Mesenchymal stem cell (in vitro differentiated cells and primary cell): ENCODE measurements at regions not wholly inside any gene's neighbourhood (a gene's known extent, or its start where the extent isn't known, plus 50 kb on each side); places are given as distances from the start of the nearest gene placed in this dataset.
"Not testable (repeated sequence)": the region's sequence is repeated elsewhere in the genome, so short reads cannot be mapped to it uniquely, and the experiment has no call there.

Experiments used
- DNase-seq: peaks from one replicate; pipeline ENCODE4 v3.0.0-alpha.2; 2013
- H2AFZ ChIP-seq: one replicate; pipeline ENCODE4 v1.6.1; 2013; ENCODE audit warnings: low read depth, mild to moderate bottlenecking, control low read depth, inconsistent platforms, low read length, moderate library complexity
- H2AK5ac ChIP-seq: 2 replicates; pipeline ENCODE4 v1.6.1; 2013; ENCODE audit warnings: low read length, moderate library complexity, mild to moderate bottlenecking, inconsistent platforms; ENCODE audit not compliant: severe bottlenecking
- H2BK120ac ChIP-seq: one replicate; pipeline ENCODE4 v1.6.1; 2013; ENCODE audit warnings: low read depth, mild to moderate bottlenecking, inconsistent platforms, low read length, moderate library complexity
- H2BK12ac ChIP-seq, 2 experiments: one replicate each; pipeline ENCODE4 v1.6.1; 2013; ENCODE audit warnings: inconsistent platforms in 2 of 2, low read length in 2 of 2, mild to moderate bottlenecking in 2 of 2, moderate library complexity in 2 of 2, control low read depth in 1 of 2
- H2BK15ac ChIP-seq: one replicate; pipeline ENCODE4 v1.6.1; 2013; ENCODE audit warnings: mild to moderate bottlenecking, low read depth, inconsistent platforms; ENCODE audit not compliant: poor library complexity, severe bottlenecking
- H2BK5ac ChIP-seq: 2 replicates; pipeline ENCODE4 v1.6.1; 2013; ENCODE audit warnings: low read depth, mild to moderate bottlenecking, low read length, control low read depth, inconsistent platforms; ENCODE audit not compliant: poor library complexity, severe bottlenecking
- H3K14ac ChIP-seq, 2 experiments: one replicate each; pipeline ENCODE4 v1.6.1; 2013; ENCODE audit warnings: inconsistent platforms in 2 of 2, low read length in 2 of 2, control low read depth in 1 of 2, mild to moderate bottlenecking in 1 of 2, moderate library complexity in 1 of 2
- H3K18ac ChIP-seq, 2 experiments: one replicate each; pipeline ENCODE4 v1.6.1; 2013; ENCODE audit warnings: inconsistent platforms in 2 of 2, low read length in 2 of 2, control low read depth in 1 of 2, low read depth in 1 of 2, mild to moderate bottlenecking in 1 of 2
- H3K23ac ChIP-seq, 2 experiments: one replicate each; pipeline ENCODE4 v1.6.1; 2013; ENCODE audit warnings: inconsistent platforms in 2 of 2, low read length in 2 of 2, mild to moderate bottlenecking in 2 of 2, moderate library complexity in 2 of 2, control low read depth in 1 of 2
- H3K27ac ChIP-seq: 2 replicates; pipeline ENCODE4 v1.5.1; 2013; ENCODE audit warnings: mild to moderate bottlenecking, moderate library complexity, low read length, control low read depth, inconsistent platforms; ENCODE audit not compliant: poor library complexity, severe bottlenecking
- H3K27me3 ChIP-seq, 2 experiments: 2 replicates each; pipeline versions ENCODE4 v1.6.1 to v1.7.0; 2013; ENCODE audit warnings: low read length in 2 of 2, mild to moderate bottlenecking in 2 of 2, moderate library complexity in 2 of 2, control low read depth in 1 of 2, inconsistent platforms in 1 of 2; ENCODE audit not compliant: control insufficient read depth in 1 of 2, insufficient read depth in 1 of 2
- H3K36me3 ChIP-seq, 2 experiments: 2 replicates each; pipeline versions ENCODE4 v1.6.1 to v1.7.0; 2013; ENCODE audit warnings: low read length in 2 of 2, control low read depth in 1 of 2, inconsistent platforms in 1 of 2, low read depth in 1 of 2, mild to moderate bottlenecking in 1 of 2; ENCODE audit not compliant: insufficient read depth in 2 of 2, control insufficient read depth in 1 of 2
- H3K4ac ChIP-seq, 2 experiments: one replicate each; pipeline ENCODE4 v1.6.1; 2013; ENCODE audit warnings: inconsistent platforms in 2 of 2, low read length in 2 of 2, mild to moderate bottlenecking in 2 of 2, moderate library complexity in 2 of 2, control low read depth in 1 of 2, low read depth in 1 of 2
- H3K4me1 ChIP-seq: 2 replicates; pipeline ENCODE4 v1.6.1; 2013; ENCODE audit warnings: low read depth, low read length, control low read depth; ENCODE audit not compliant: control insufficient read depth, insufficient read depth
- H3K4me2 ChIP-seq: 2 replicates; pipeline ENCODE4 v1.6.1; 2013; ENCODE audit warnings: low read length, mild to moderate bottlenecking, inconsistent platforms; ENCODE audit not compliant: poor library complexity, severe bottlenecking
- H3K4me3 ChIP-seq, 2 experiments: 2 replicates each; pipeline versions ENCODE4 v1.5.1 to v1.7.0; 2013; ENCODE audit warnings: low read length in 2 of 2, mild to moderate bottlenecking in 2 of 2, control low read depth in 1 of 2, low read depth in 1 of 2; ENCODE audit not compliant: insufficient read depth in 1 of 2
- H3K79me1 ChIP-seq: replicated peaks from 2 replicates; pipeline ENCODE4 v1.6.1; 2013; ENCODE audit warnings: mild to moderate bottlenecking, control low read depth, low read length, inconsistent platforms; ENCODE audit not compliant: poor library complexity, severe bottlenecking
- H3K9ac ChIP-seq: 2 replicates; pipeline ENCODE4 v1.7.0; 2013; ENCODE audit warnings: mild to moderate bottlenecking, low read length, moderate library complexity
- H3K9me3 ChIP-seq: 2 replicates; pipeline ENCODE4 v1.7.0; 2013; ENCODE audit warnings: mild to moderate bottlenecking, low read length; ENCODE audit not compliant: control insufficient read depth
- H4K8ac ChIP-seq: one replicate; pipeline ENCODE4 v1.6.1; 2013; ENCODE audit warnings: inconsistent platforms, mild to moderate bottlenecking, low read length, moderate library complexity
- H4K91ac ChIP-seq: one replicate; pipeline ENCODE4 v1.6.1; 2013; ENCODE audit warnings: mild to moderate bottlenecking, low read length, inconsistent platforms
- WGBS: methylation state at CpG from one replicate; pipeline ENCODE4 v1.1.7; 2013; ENCODE audit warnings: mixed read lengths; 5-methylcytosine and 5-hydroxymethylcytosine counted together

- WGBS: 80% methylated on average over 2 of the region's 4 CpGs
- H4K8ac ChIP-seq: no peak overlapping the region
- no peak overlapping the region for H3K4ac ChIP-seq
- H3K23ac ChIP-seq: no peak overlapping the region
- H3K18ac ChIP-seq: no peak overlapping the region
- H3K79me1 ChIP-seq: no peaks in the 10 kb centered on the region
- no peak overlapping the region for H2AK5ac ChIP-seq
- no peak overlapping the region for H2BK120ac ChIP-seq
- no peak overlapping the region for H3K4me3 ChIP-seq
- H3K27ac ChIP-seq: no peak overlapping the region
- no peak overlapping the region for H2BK5ac ChIP-seq
- H3K14ac ChIP-seq: no peak overlapping the region
- no peak overlapping the region for H2AFZ ChIP-seq
- no peaks in the 10 kb centered on the region for H3K27me3 ChIP-seq
- no peak for DNase-seq
- no peak overlapping the region for H4K91ac ChIP-seq
- H2BK12ac ChIP-seq: no peak overlapping the region
- no peak overlapping the region for H3K9ac ChIP-seq
- H3K4me2 ChIP-seq: no peak overlapping the region
- H3K36me3 ChIP-seq: no peaks in the 10 kb centered on the region
- no peaks in the 10 kb centered on the region for H3K9me3 ChIP-seq
- H3K4me1 ChIP-seq: no peaks in the 10 kb centered on the region
- no peak overlapping the region for H2BK15ac ChIP-seq
These were observed 809.4 kb downstream of the TSN start for GRCh38 chr2:122564843-122565242.

GRCh38 chr2:122565364-122565763 is 809.9 kb downstream of the TSN start:
- no peak overlapping the region for H3K23ac ChIP-seq
- H3K9ac ChIP-seq: no peak overlapping the region
- H2BK12ac ChIP-seq: no peak overlapping the region
- no peak overlapping the region for H3K4ac ChIP-seq
- DNase-seq: no peak
- no peak overlapping the region for H2BK120ac ChIP-seq
- H4K8ac ChIP-seq: no peak overlapping the region
- no peak overlapping the region for H3K18ac ChIP-seq
- no peak overlapping the region for H2AFZ ChIP-seq
- H3K14ac ChIP-seq: no peak overlapping the region
- H3K27me3 ChIP-seq: no peaks in the 10 kb centered on the region
- H3K79me1 ChIP-seq: no peaks in the 10 kb centered on the region
- no peak overlapping the region for H4K91ac ChIP-seq
- H3K36me3 ChIP-seq: no peaks in the 10 kb centered on the region
- H2AK5ac ChIP-seq: no peak overlapping the region
- no peak overlapping the region for H3K4me3 ChIP-seq
- no peak overlapping the region for H3K27ac ChIP-seq
- H2BK5ac ChIP-seq: no peak overlapping the region
- H3K9me3 ChIP-seq: no peaks in the 10 kb centered on the region
- H2BK15ac ChIP-seq: no peak overlapping the region
- WGBS: no CpG with 5 or more reads among the region's 1 CpG
- no peaks in the 10 kb centered on the region for H3K4me1 ChIP-seq
- no peak overlapping the region for H3K4me2 ChIP-seq

GRCh38 chr2:122570641-122571040 is 815.2 kb downstream of the TSN start:
- H2AFZ ChIP-seq: no peak overlapping the region
- no peak overlapping the region for H3K18ac ChIP-seq
- no peak overlapping the region for H3K14ac ChIP-seq
- no peak overlapping the region for H3K9ac ChIP-seq
- no peak for DNase-seq
- no peak overlapping the region for H3K4me3 ChIP-seq
- WGBS: 88% methylated on average over 15 of the region's 15 CpGs
- H3K27ac ChIP-seq: no peak overlapping the region
- no peak overlapping the region for H4K91ac ChIP-seq
- no peak overlapping the region for H2BK120ac ChIP-seq
- no peaks in the 10 kb centered on the region for H3K27me3 ChIP-seq
- H2BK5ac ChIP-seq: no peak overlapping the region
- H3K4me1 ChIP-seq: no peaks in the 10 kb centered on the region
- H3K23ac ChIP-seq: no peak overlapping the region
- no peak overlapping the region for H2AK5ac ChIP-seq
- H4K8ac ChIP-seq: no peak overlapping the region
- no peaks in the 10 kb centered on the region for H3K79me1 ChIP-seq
- no peak overlapping the region for H3K4me2 ChIP-seq
- H2BK12ac ChIP-seq: no peak overlapping the region
- H2BK15ac ChIP-seq: no peak overlapping the region
- no peaks in the 10 kb centered on the region for H3K9me3 ChIP-seq
- H3K36me3 ChIP-seq: no peaks in the 10 kb centered on the region
- H3K4ac ChIP-seq: no peak overlapping the region

- not testable (repeated sequence) for H3K36me3 ChIP-seq, H3K23ac ChIP-seq, H4K91ac ChIP-seq, H2AK5ac ChIP-seq, H3K27ac ChIP-seq, DNase-seq, H2AFZ ChIP-seq, H3K9ac ChIP-seq, H3K14ac ChIP-seq, H2BK5ac ChIP-seq, H2BK120ac ChIP-seq, H2BK15ac ChIP-seq, H3K4ac ChIP-seq, H2BK12ac ChIP-seq, H3K79me1 ChIP-seq, H3K4me2 ChIP-seq, H3K18ac ChIP-seq, H3K4me1 ChIP-seq, H3K9me3 ChIP-seq, H4K8ac ChIP-seq, H3K27me3 ChIP-seq, H3K4me3 ChIP-seq
These were observed 816.0 kb downstream of the TSN start for GRCh38 chr2:122571471-122571870.
